ENCODE measurements at regions not wholly inside any gene's neighbourhood (a gene's known extent, or its start where the extent isn't known, plus 50 kb on each side); places are given as distances from the start of the nearest gene placed in this dataset.

- H3K27me3 Mint-ChIP-seq (ENCODE audit: insufficient read depth) = no peaks in the 10 kb centered on the region
- H3K27ac ChIP-seq (ENCODE audit: low read depth, low read length) = peak overlapping the region; percentile 6
These were observed 191.0 kb downstream of the SATB1 start for GRCh38 chr3:18233987-18234716.

DNA sequence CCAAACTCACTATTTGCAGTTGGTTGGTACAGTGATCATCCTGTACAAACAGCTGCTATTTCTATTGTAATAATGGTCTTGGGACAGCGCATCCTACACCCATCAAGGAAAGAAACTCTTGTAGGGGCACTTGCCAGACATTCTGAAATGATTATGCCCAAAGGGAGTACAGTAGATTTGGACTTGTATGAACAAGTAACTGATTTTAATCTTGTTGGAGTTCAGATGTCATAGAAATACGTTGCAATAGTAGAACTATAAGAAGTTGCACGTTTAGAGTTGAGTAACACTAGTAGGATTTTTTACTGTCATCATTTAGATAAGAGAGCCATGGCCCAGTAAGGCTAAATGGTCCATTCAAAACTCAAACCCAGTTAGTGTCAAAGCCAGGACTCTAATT is 192.8 kb downstream of the SATB1 start:
- TF ChIP-seq, protein P1, sequence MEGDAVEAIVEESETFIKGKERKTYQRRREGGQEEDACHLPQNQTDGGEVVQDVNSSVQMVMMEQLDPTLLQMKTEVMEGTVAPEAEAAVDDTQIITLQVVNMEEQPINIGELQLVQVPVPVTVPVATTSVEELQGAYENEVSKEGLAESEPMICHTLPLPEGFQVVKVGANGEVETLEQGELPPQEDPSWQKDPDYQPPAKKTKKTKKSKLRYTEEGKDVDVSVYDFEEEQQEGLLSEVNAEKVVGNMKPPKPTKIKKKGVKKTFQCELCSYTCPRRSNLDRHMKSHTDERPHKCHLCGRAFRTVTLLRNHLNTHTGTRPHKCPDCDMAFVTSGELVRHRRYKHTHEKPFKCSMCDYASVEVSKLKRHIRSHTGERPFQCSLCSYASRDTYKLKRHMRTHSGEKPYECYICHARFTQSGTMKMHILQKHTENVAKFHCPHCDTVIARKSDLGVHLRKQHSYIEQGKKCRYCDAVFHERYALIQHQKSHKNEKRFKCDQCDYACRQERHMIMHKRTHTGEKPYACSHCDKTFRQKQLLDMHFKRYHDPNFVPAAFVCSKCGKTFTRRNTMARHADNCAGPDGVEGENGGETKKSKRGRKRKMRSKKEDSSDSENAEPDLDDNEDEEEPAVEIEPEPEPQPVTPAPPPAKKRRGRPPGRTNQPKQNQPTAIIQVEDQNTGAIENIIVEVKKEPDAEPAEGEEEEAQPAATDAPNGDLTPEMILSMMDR (conservative IDR thresholded peaks at IDR 0.05) = no peak
- no peaks in the 10 kb centered on the region for H3K27me3 Mint-ChIP-seq (ENCODE audit: insufficient read depth)
- WGBS, 2 experiments (ENCODE audit: insufficient coverage in 1 of 2, insufficient read length in 1 of 2) = 95 to 100% methylated on average over 1 to 3 of the region's 3 CpGs
- Histone ChIP-seq H3K9me3 (ENCODE audit: control insufficient read depth, low read length) (no peaks in the 10 kb centered on the region), H3K4me3 (ENCODE audit: low read length) (no peak overlapping the region), H3K36me3 (ENCODE audit: control insufficient read depth, insufficient read depth, low read length) (no peaks in the 10 kb centered on the region), H3K9ac (ENCODE audit: extremely low read depth, low read length, poor library complexity, severe bottlenecking) (no peak overlapping the region), H3K27me3 (ENCODE audit: control insufficient read depth, insufficient read depth, low read length, poor library complexity, severe bottlenecking) (no peaks in the 10 kb centered on the region), H3K27ac (ENCODE audit: low read depth, low read length) (no peak overlapping the region), H3K4me1 (ENCODE audit: control insufficient read depth, insufficient read depth, low read length) (peaks cover 28% of the 10 kb centered on the region)
- DNase-seq = no peak
- no peaks in the 10 kb centered on the region for H3K9me3 Mint-ChIP-seq
- H3K4me1 Mint-ChIP-seq = peaks cover 55% of the 10 kb centered on the region
- no peak overlapping the region for H3K27ac Mint-ChIP-seq
- H3K36me3 Mint-ChIP-seq (ENCODE audit: low read depth) = no peaks in the 10 kb centered on the region
- H3K4me3 Mint-ChIP-seq = no peak overlapping the region

More at GRCh38 chr3:18233987-18234716, 191.0 kb downstream of the SATB1 start:
- Mint-ChIP-seq H3K9me3 (no peaks in the 10 kb centered on the region), H3K27ac (peak overlapping the region; percentile 90), H3K4me3 (no peak overlapping the region), H3K4me1 (peaks cover 63% of the 10 kb centered on the region), H3K36me3 (ENCODE audit: low read depth) (no peaks in the 10 kb centered on the region)
- Histone ChIP-seq H3K4me1 (ENCODE audit: control insufficient read depth, insufficient read depth, low read length) (peaks cover 29% of the 10 kb centered on the region), H3K9me3 (ENCODE audit: control insufficient read depth, low read length) (no peaks in the 10 kb centered on the region), H3K4me3 (ENCODE audit: low read length) (no peak overlapping the region), H3K27me3 (ENCODE audit: control insufficient read depth, insufficient read depth, low read length, poor library complexity, severe bottlenecking) (no peaks in the 10 kb centered on the region), H3K36me3 (ENCODE audit: control insufficient read depth, insufficient read depth, low read length) (no peaks in the 10 kb centered on the region), H3K9ac (ENCODE audit: extremely low read depth, low read length, poor library complexity, severe bottlenecking) (peak overlapping the region; percentile 13)
- peak; percentile 87 for DNase-seq
- TF ChIP-seq, protein P1 (conservative IDR thresholded peaks at IDR 0.05) = no peak
- WGBS, 2 experiments (ENCODE audit: insufficient coverage in 1 of 2, insufficient read length in 1 of 2) = 31 to 41% methylated on average over 9 to 10 of the region's 10 CpGs

- H3K4me3 Mint-ChIP-seq = no peak overlapping the region
- 92 to 100% methylated on average over 1 of the region's 1 CpG for WGBS, 2 experiments (ENCODE audit: insufficient coverage in 1 of 2, insufficient read length in 1 of 2)
- Histone ChIP-seq H3K4me3 (ENCODE audit: low read length) (no peak overlapping the region), H3K27ac (ENCODE audit: low read depth, low read length) (no peak overlapping the region), H3K27me3 (ENCODE audit: control insufficient read depth, insufficient read depth, low read length, poor library complexity, severe bottlenecking) (no peaks in the 10 kb centered on the region), H3K36me3 (ENCODE audit: control insufficient read depth, insufficient read depth, low read length) (no peaks in the 10 kb centered on the region), H3K4me1 (ENCODE audit: control insufficient read depth, insufficient read depth, low read length) (peaks cover 7% of the 10 kb centered on the region), H3K9me3 (ENCODE audit: control insufficient read depth, low read length) (no peaks in the 10 kb centered on the region), H3K9ac (ENCODE audit: extremely low read depth, low read length, poor library complexity, severe bottlenecking) (no peak overlapping the region)
- no peaks in the 10 kb centered on the region for H3K27me3 Mint-ChIP-seq (ENCODE audit: insufficient read depth)
- peaks cover 31% of the 10 kb centered on the region for H3K4me1 Mint-ChIP-seq
- no peak overlapping the region for H3K27ac Mint-ChIP-seq
- TF ChIP-seq, protein P1 (conservative IDR thresholded peaks at IDR 0.05) = no peak
- H3K36me3 Mint-ChIP-seq (ENCODE audit: low read depth) = no peaks in the 10 kb centered on the region
- no peak for DNase-seq
- H3K9me3 Mint-ChIP-seq = no peaks in the 10 kb centered on the region
These were observed 197.1 kb downstream of the SATB1 start for GRCh38 chr3:18228060-18228459.

Measured in endodermal cell (in vitro differentiated cells).